PC-9 (cell line): ENCODE measurements at regions not wholly inside any gene's neighbourhood (a gene's known extent, or its start where the extent isn't known, plus 50 kb on each side); places are given as distances from the start of the nearest gene placed in this dataset.

Experiments used
- BruUV-seq: library from RNA; stranded (reverse); fragments of 400-500 nt; replicated peaks from 2 replicates; lab custom pipeline; 2021; lab: Mats Ljungman, UMichigan
- CTCF ChIA-PET: fragments of 300-600 bp; sonication (Branson Sonifier 250); formaldehyde crosslinking; loops from one replicate; lab custom pipeline; 2022; ENCODE audit warnings: antibody characterized with exemption; lab: Charles Lee
- POLR2A ChIA-PET: fragments of 300-600 bp; sonication (Branson Sonifier 250); formaldehyde crosslinking; loops from one replicate; lab custom pipeline; 2022; ENCODE audit warnings: antibody characterized with exemption; ENCODE audit not compliant: unreplicated experiment; lab: Charles Lee
- DNase-seq, 2 experiments: peaks; one replicate each; pipeline versions ENCODE4 v3.0.0 to v3.0.0-alpha.2; 2015 to 2022; ENCODE audit warnings: mixed read lengths in 1 of 2
- H2AFZ ChIP-seq: fragments of 200-600 bp; sonication (generic); 2 replicates; pipeline ENCODE4 v1.8.1; 2017; ENCODE audit warnings: antibody characterized with exemption
- H3F3A ChIP-seq: fragments of 200-600 bp; sonication (generic); 2 replicates; pipeline ENCODE4 v1.8.1; 2017; ENCODE audit warnings: antibody characterized with exemption, mild to moderate bottlenecking, low read depth; ENCODE audit not compliant: insufficient read depth
- H3K27ac ChIP-seq: fragments of 200-600 bp; sonication (generic); 2 replicates; pipeline ENCODE4 v1.6.1; 2016; ENCODE audit warnings: mixed run types
- H3K27me3 ChIP-seq: fragments of 200-600 bp; sonication (generic); 2 replicates; pipeline ENCODE4 v1.6.1; 2016; ENCODE audit warnings: low read depth, mixed run types; ENCODE audit not compliant: insufficient read depth
- H3K36me3 ChIP-seq: fragments of 200-600 bp; sonication (generic); 2 replicates; pipeline ENCODE4 v1.6.1; 2016; ENCODE audit warnings: low read depth, mixed run types
- H3K4me1 ChIP-seq: fragments of 200-600 bp; sonication (generic); replicated peaks from 2 replicates; pipeline ENCODE4 v1.6.1; 2016; ENCODE audit warnings: mixed run types; ENCODE audit not compliant: insufficient read depth
- H3K4me2 ChIP-seq: fragments of 200-600 bp; sonication (generic); 2 replicates; pipeline ENCODE4 v1.6.1; 2017; ENCODE audit warnings: mixed run types
- H3K4me3 ChIP-seq: fragments of 200-600 bp; sonication (generic); 2 replicates; pipeline ENCODE4 v1.6.1; 2016; ENCODE audit warnings: mixed run types
- H3K79me2 ChIP-seq: fragments of 200-600 bp; sonication (generic); 2 replicates; pipeline ENCODE4 v1.6.1; 2017; ENCODE audit warnings: low read depth, mixed run types
- H3K9me2 ChIP-seq: fragments of 200-600 bp; sonication (generic); 2 replicates; pipeline ENCODE4 v1.8.1; 2017; ENCODE audit warnings: mild to moderate bottlenecking; ENCODE audit not compliant: insufficient read depth
- H3K9me3 ChIP-seq: fragments of 200-600 bp; sonication (generic); 2 replicates; pipeline ENCODE4 v1.8.1; 2016; ENCODE audit warnings: low read depth; ENCODE audit not compliant: insufficient read depth
- H4K20me1 ChIP-seq: fragments of 200-600 bp; sonication (generic); 2 replicates; pipeline ENCODE4 v1.8.1; 2017; ENCODE audit not compliant: insufficient read depth
- EZH2 ChIP-seq: fragments of 200-600 bp; sonication (generic); IDR thresholded peaks from 2 replicates; pipeline ENCODE4 v1.8.0; 2017; ENCODE audit warnings: antibody characterized with exemption, low read depth
- intact Hi-C: fragments of 100-400 bp; cut with micrococcal nuclease; formaldehyde crosslinking; loops from one replicate; pipeline ENCODE4 v1.10.0; 2022; ENCODE audit not compliant: unreplicated experiment
- TF ChIP-seq, protein P1 (sequence below): fragments of 200-600 bp; sonication (generic); conservative IDR thresholded peaks from 2 replicates; pipeline ENCODE4 v1.6.1; 2017; ENCODE audit warnings: mixed run types, antibody characterized with exemption, mild to moderate bottlenecking, moderate library complexity

DNA sequence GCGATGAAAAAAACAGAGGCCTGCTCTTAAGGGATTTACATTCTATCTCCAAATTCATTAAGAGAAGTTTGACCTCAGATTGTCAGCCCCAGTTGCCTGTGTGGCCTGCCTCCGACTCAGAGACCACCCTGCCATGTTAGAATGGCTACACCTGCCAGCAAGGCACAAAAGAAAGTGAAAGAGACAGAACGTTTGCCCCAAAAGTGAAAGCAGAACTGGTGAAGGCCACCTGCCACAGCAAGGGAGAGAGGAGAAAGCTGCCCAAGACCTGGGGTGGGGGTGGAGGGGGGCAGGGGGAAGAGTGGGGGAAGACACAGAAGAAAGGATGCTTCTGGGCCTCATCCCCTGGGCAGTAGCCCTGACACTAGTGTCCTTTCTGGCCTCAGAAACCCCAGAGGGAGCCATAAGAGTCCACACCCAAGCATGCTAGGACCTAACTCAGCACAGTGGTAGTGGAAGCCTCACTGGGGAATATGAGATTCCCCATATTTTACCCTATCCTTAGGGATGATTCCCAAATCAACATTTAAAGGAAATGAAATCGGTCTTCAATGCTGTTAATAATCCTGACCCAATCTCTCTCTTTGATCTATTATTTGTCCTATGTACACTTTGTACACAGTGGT lies 389.7 kb downstream of the TXNL1 start:
- no peaks in the 10 kb centered on the region for H3F3A ChIP-seq
- 0 out of 2 replicates have a peak, but pooled peaks cover 4% of the 10 kb centered on the region for H3K4me1 ChIP-seq
- CTCF ChIA-PET: no interaction called here
- no peaks in the 10 kb centered on the region for H3K79me2 ChIP-seq
- POLR2A ChIA-PET: no interaction called here
- H3K4me2 ChIP-seq: no peak overlapping the region
- H3K27me3 ChIP-seq: no peaks in the 10 kb centered on the region
- no peaks in the 10 kb centered on the region for H3K36me3 ChIP-seq
- no peaks in the 10 kb centered on the region for H3K9me3 ChIP-seq
- BruUV-seq: no TSS peak
- H4K20me1 ChIP-seq: no peaks in the 10 kb centered on the region
- H3K27ac ChIP-seq: no peak overlapping the region
- H3K4me3 ChIP-seq: no peak overlapping the region
- no peaks in the 10 kb centered on the region for H3K9me2 ChIP-seq
- DNase-seq: no peak
- TF ChIP-seq EZH2: no peak
- TF ChIP-seq, protein P1, sequence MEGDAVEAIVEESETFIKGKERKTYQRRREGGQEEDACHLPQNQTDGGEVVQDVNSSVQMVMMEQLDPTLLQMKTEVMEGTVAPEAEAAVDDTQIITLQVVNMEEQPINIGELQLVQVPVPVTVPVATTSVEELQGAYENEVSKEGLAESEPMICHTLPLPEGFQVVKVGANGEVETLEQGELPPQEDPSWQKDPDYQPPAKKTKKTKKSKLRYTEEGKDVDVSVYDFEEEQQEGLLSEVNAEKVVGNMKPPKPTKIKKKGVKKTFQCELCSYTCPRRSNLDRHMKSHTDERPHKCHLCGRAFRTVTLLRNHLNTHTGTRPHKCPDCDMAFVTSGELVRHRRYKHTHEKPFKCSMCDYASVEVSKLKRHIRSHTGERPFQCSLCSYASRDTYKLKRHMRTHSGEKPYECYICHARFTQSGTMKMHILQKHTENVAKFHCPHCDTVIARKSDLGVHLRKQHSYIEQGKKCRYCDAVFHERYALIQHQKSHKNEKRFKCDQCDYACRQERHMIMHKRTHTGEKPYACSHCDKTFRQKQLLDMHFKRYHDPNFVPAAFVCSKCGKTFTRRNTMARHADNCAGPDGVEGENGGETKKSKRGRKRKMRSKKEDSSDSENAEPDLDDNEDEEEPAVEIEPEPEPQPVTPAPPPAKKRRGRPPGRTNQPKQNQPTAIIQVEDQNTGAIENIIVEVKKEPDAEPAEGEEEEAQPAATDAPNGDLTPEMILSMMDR: no peak
- no peak overlapping the region for H2AFZ ChIP-seq
- intact Hi-C loops: no loop called here

DNA sequence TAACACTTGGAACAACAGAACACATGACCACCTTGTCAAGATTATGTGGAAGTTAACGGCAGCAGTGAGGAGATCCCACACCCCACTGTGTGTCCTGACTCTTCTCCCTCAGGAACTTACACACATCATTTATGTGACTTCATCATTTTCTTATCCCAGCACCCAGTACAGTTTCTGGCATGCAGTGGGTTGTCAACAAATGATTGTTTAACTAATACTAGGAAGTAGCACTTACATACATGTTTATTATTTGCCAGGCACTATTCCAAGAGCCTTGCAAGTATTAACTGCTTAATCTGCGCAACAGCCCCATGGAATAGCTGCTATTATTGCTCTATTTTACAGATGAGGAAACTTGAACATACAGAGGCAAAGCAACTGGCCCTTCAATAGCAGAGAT lies 391.5 kb downstream of the TXNL1 start:
- Histone ChIP-seq H3K27ac (no peak overlapping the region), H3K9me2 (no peaks in the 10 kb centered on the region), H3K4me1 (0 out of 2 replicates have a peak, but pooled peaks cover 2% of the 10 kb centered on the region), H4K20me1 (no peaks in the 10 kb centered on the region), H3K79me2 (no peaks in the 10 kb centered on the region), H3F3A (no peaks in the 10 kb centered on the region), H3K27me3 (no peaks in the 10 kb centered on the region), H3K4me2 (no peak overlapping the region), H3K9me3 (no peaks in the 10 kb centered on the region), H3K4me3 (no peak overlapping the region), H3K36me3 (no peaks in the 10 kb centered on the region), H2AFZ (no peak overlapping the region)
- ChIA-PET CTCF (no interaction called here), POLR2A (no interaction called here)
- DNase-seq: no peak
- intact Hi-C loops: no loop called here
- TF ChIP-seq, protein P1: no peak
- no peak for TF ChIP-seq EZH2
- no TSS peak for BruUV-seq

DNA sequence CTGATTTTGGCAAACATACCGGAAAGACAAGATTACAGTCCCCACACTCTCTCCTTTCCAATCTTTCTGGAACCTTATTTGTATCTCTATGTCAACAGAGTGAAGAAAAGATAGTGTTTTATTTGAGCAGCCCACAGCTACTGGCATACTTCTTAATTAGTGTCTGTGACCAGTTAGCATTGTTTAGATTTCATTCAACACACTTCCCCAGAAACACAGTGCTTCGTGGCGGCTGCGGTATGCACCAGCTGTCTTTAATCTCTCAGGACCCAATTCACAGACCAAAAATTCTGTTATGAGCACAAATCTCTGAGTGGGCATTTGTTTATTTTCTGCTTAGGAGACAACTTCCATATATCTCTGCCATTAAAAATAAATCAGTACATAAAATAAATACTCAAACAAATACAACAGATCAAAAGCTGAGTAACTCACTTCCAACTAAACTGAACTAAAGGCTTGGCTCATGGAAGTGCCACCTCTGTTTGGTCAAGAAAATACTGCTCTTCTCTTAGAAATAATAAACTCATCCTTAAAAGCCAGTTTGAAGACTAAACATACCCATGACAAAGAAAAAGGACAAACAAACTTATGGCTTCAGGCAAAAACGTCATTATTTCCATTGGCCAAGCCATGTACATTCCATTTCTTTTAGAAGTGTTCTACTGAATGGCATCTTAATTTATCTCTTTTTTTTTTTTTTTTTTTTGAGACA lies 392.4 kb downstream of the TXNL1 start:
- Histone ChIP-seq H3K9me3 (no peaks in the 10 kb centered on the region), H3K9me2 (no peaks in the 10 kb centered on the region), H3K4me3 (no peak overlapping the region), H3K27me3 (no peaks in the 10 kb centered on the region), H2AFZ (no peak overlapping the region), H3K79me2 (no peaks in the 10 kb centered on the region), H3K4me2 (no peak overlapping the region), H3K4me1 (no peaks in the 10 kb centered on the region), H3K36me3 (no peaks in the 10 kb centered on the region), H4K20me1 (no peaks in the 10 kb centered on the region), H3K27ac (no peak overlapping the region), H3F3A (no peaks in the 10 kb centered on the region)
- POLR2A ChIA-PET: no interaction called here
- CTCF ChIA-PET: no interaction called here
- no peak for DNase-seq
- intact Hi-C loops: no loop called here
- BruUV-seq: no TSS peak
- TF ChIP-seq, protein P1: no peak
- no peak for TF ChIP-seq EZH2
